Epithelial cell of proximal tubule (primary cell): ENCODE measurements at regions not wholly inside any gene's neighbourhood (a gene's known extent, or its start where the extent isn't known, plus 50 kb on each side); places are given as distances from the start of the nearest gene placed in this dataset.

Experiments
- DNase-seq: peaks from one replicate; pipeline ENCODE4 v3.0.0-alpha.2; 2011; ENCODE audit warnings: low read depth
- H3K4me3 ChIP-seq: 2 replicates; pipeline ENCODE4 v1.5.1; 2011; ENCODE audit warnings: low read depth, mild to moderate bottlenecking, low read length
- CTCF ChIP-seq: conservative IDR thresholded peaks from 2 replicates; pipeline ENCODE4 v1.5.1; 2012; ENCODE audit warnings: low read depth, mild to moderate bottlenecking, low read length

- H3K4me3 ChIP-seq, result no peak overlapping the region
- DNase-seq, result no peak
- no peak for TF ChIP-seq CTCF
These were observed 477.1 kb upstream of the NR2F2 start for GRCh38 chr15:95853350-95853749.

- no peak for DNase-seq
- no peak for TF ChIP-seq CTCF
- no peak overlapping the region for H3K4me3 ChIP-seq
These were observed 473.3 kb upstream of the NR2F2 start for GRCh38 chr15:95857124-95857757.

- no peak for TF ChIP-seq CTCF
- no peak overlapping the region for H3K4me3 ChIP-seq
- DNase-seq, result no peak
These were observed 472.7 kb upstream of the NR2F2 start for GRCh38 chr15:95857758-95858157.

GRCh38 chr15:95860406-95860805, 470.1 kb upstream of the NR2F2 start:
- H3K4me3 ChIP-seq, result no peak overlapping the region
- DNase-seq, result no peak
- TF ChIP-seq CTCF, result no peak

GRCh38 chr15:95864467-95864886, 466.0 kb upstream of the NR2F2 start:
- TF ChIP-seq CTCF, result no peak
- no peak overlapping the region for H3K4me3 ChIP-seq
- no peak for DNase-seq

GRCh38 chr15:95865330-95865739, 465.2 kb upstream of the NR2F2 start:
- TF ChIP-seq CTCF, result no peak
- no peak for DNase-seq
- no peak overlapping the region for H3K4me3 ChIP-seq

- TF ChIP-seq CTCF, result no peak
- H3K4me3 ChIP-seq, result no peak overlapping the region
- DNase-seq, result no peak
These were observed 463.6 kb upstream of the NR2F2 start for GRCh38 chr15:95866711-95867440.
